ENCODE measurements at regions not wholly inside any gene's neighbourhood (a gene's known extent, or its start where the extent isn't known, plus 50 kb on each side); places are given as distances from the start of the nearest gene placed in this dataset.
"Not testable (repeated sequence)": the region's sequence is repeated elsewhere in the genome, so short reads cannot be mapped to it uniquely, and the experiment has no call there.

GRCh38 chr7:103244865-103245264, 52.4 kb upstream of the PMPCB start:
- not testable (repeated sequence) for ATAC-seq

GRCh38 chr7:103240806-103241205, 56.4 kb upstream of the PMPCB start:
- TF ChIP-seq ZFP3 (CRISPR knock-in tag; IDR thresholded peaks at IDR 0.05) = no peak
- no peak for TF ChIP-seq TCF4 (CRISPR knock-in tag; IDR thresholded peaks at IDR 0.05; ENCODE audit: borderline replicate concordance)
- TF ChIP-seq ARNTL (CRISPR knock-in tag; IDR thresholded peaks at IDR 0.05; ENCODE audit: borderline replicate concordance, low read depth) = no peak
- TF ChIP-seq GLIS3 (CRISPR knock-in tag; IDR thresholded peaks at IDR 0.05) = no peak
- TF ChIP-seq SNAI2 (CRISPR knock-in tag; IDR thresholded peaks at IDR 0.05) = no peak
- no peak for TF ChIP-seq ISL1 (CRISPR knock-in tag; IDR thresholded peaks at IDR 0.05)
- no peak for TF ChIP-seq ZC3H10 (CRISPR knock-in tag; IDR thresholded peaks at IDR 0.05)
- TF ChIP-seq RARB (CRISPR knock-in tag; IDR thresholded peaks at IDR 0.05) = no peak
- TF ChIP-seq ZNF70 (CRISPR knock-in tag; IDR thresholded peaks at IDR 0.05) = no peak
- no peak for TF ChIP-seq ESRRG (CRISPR knock-in tag; IDR thresholded peaks at IDR 0.05)
- TF ChIP-seq PPARA (CRISPR knock-in tag; IDR thresholded peaks at IDR 0.05; ENCODE audit: borderline replicate concordance) = no peak
- no peak for TF ChIP-seq ZNF8 (CRISPR knock-in tag; IDR thresholded peaks at IDR 0.05)
- TF ChIP-seq CREB5 (CRISPR knock-in tag; IDR thresholded peaks at IDR 0.05; ENCODE audit: low read depth) = no peak
- no peak for TF ChIP-seq ZFP30 (CRISPR knock-in tag; IDR thresholded peaks at IDR 0.05)
- no peak for TF ChIP-seq ZNF565 (CRISPR knock-in tag; conservative IDR thresholded peaks at IDR 0.05; ENCODE audit: low read depth)

GRCh38 chr7:103235824-103236223, 61.4 kb upstream of the PMPCB start:
- ATAC-seq = not testable (repeated sequence)

More at GRCh38 chr7:103240806-103241205, 56.4 kb upstream of the PMPCB start:
- ATAC-seq = no peak

- ATAC-seq = not testable (repeated sequence)
Measured at GRCh38 chr7:103234877-103235276, 62.4 kb upstream of the PMPCB start.

- ATAC-seq = not testable (repeated sequence)
Measured at GRCh38 chr7:103227787-103228186, 69.4 kb upstream of the PMPCB start.

- not testable (repeated sequence) for ATAC-seq
Measured at GRCh38 chr7:103225798-103226197, 71.4 kb upstream of the PMPCB start.

GRCh38 chr7:103223065-103223464, 74.2 kb upstream of the NAPEPLD start:
- not testable (repeated sequence) for ATAC-seq

GRCh38 chr7:103211049-103211448, 62.1 kb upstream of the NAPEPLD start:
- ATAC-seq = not testable (repeated sequence)

GRCh38 chr7:103199191-103199590, 50.3 kb upstream of the NAPEPLD start:
- peak; percentile 88 for ATAC-seq

Measured in SK-N-SH treated with all-trans-retinoic acid at 6 μM for 48 hours (cell line).